Aorta (tissue), 5 donors: ENCODE measurements at regions not wholly inside any gene's neighbourhood (a gene's known extent, or its start where the extent isn't known, plus 50 kb on each side); places are given as distances from the start of the nearest gene placed in this dataset.

Source experiments
- ATAC-seq: fragments of 200-7000 bp; cut with Tn5 transposase; one replicate; pipeline ENCODE4 v1.9.1; 2022; ENCODE audit warnings: moderate library complexity; ENCODE audit not compliant: low FRiP score
- DNase-seq, 2 donors: peaks; one replicate each; pipeline ENCODE4 v3.0.0-alpha.2; 2020
- H3K27ac ChIP-seq, 2 donors: one replicate each; pipeline ENCODE4 v1.5.1; 2013; ENCODE audit warnings: low read length in 2 of 2, mild to moderate bottlenecking in 2 of 2, moderate library complexity in 2 of 2, control low read depth in 1 of 2, inconsistent platforms in 1 of 2, low read depth in 1 of 2
- H3K27me3 ChIP-seq, 2 donors: one replicate each; pipeline ENCODE4 v1.6.1; 2013; ENCODE audit warnings: control low read depth in 1 of 2, low read length in 1 of 2, mild to moderate bottlenecking in 1 of 2, moderate library complexity in 1 of 2; ENCODE audit not compliant: insufficient read depth in 2 of 2, control insufficient read depth in 1 of 2
- H3K36me3 ChIP-seq, 2 donors: one replicate each; pipeline ENCODE4 v1.6.1; 2013; ENCODE audit warnings: control low read depth in 1 of 2, low read length in 1 of 2, mild to moderate bottlenecking in 1 of 2; ENCODE audit not compliant: insufficient read depth in 2 of 2, control insufficient read depth in 1 of 2
- H3K4me1 ChIP-seq, 2 donors: one replicate each; pipeline ENCODE4 v1.6.1; 2013; ENCODE audit warnings: low read length in 2 of 2, control low read depth in 1 of 2, mild to moderate bottlenecking in 1 of 2, moderate library complexity in 1 of 2; ENCODE audit not compliant: insufficient read depth in 2 of 2, control insufficient read depth in 1 of 2
- H3K4me3 ChIP-seq, 2 donors: one replicate each; pipeline ENCODE4 v1.5.1; 2013; ENCODE audit warnings: low read length in 2 of 2, control low read depth in 1 of 2, mild to moderate bottlenecking in 1 of 2
- H3K9me3 ChIP-seq: one replicate; pipeline ENCODE4 v1.6.1; 2013; ENCODE audit warnings: mild to moderate bottlenecking, low read length; ENCODE audit not compliant: control insufficient read depth
- WGBS, 2 donors: extraction: QIAGEN DNeasy Blood & Tissue Kit; methylation state at CpG; one replicate each; pipeline ENCODE4 v1.1.7; 2013; 5-methylcytosine and 5-hydroxymethylcytosine counted together
- intact Hi-C, 2 donors: fragments of 100-400 bp; cut with DNase I; formaldehyde crosslinking; loops; one replicate each; pipeline versions ENCODE4 v1.14.2 to v1.15.0; 2022
- donor health status: healthy with polysubstance abuse.
- donor health status: Bipolar disorder and iron deficiency.
- donor health status: DM: no; HTN: no; CAD: no.
- donor health status: DM: no; HTN: no; CAD: no.
- donor health status: DM: yes; HTN: yes; CAD: no.

DNA sequence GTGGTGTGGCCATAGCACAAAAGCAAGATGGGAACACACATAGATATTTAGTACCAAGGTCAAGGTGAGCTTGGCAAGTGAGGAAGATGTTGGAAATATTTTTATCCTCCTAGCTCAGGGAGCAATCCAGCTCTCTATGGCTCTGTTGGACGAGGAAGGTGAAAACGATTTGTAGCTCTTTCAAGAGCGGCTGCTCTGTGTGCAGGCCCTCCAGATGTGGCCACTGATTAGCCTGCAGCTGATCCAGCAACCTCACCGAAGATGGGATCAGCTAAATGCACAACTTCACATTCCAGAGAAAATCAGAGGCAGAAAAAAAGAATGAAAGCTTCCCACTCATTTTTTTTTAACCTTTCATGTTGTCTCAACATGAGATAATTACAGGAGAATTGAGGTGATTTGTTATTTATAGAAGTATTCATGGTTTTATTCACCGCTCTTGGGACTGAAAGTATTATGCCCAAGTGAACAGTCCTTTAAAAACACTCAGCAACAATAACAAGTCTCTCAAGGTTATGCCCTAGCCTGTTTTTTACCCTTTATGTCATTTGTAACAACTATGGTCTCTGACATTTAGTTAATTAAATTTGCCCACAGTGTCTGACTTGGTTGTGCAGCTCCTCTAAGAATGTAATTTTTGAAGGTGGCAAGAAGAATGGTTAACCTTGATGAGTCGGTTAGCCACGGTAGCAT lies 213.6 kb upstream of the ADARB2 start:
- H3K9me3 ChIP-seq = no peaks in the 10 kb centered on the region
- ATAC-seq = no peak
- no peak overlapping the region for H3K4me3 ChIP-seq
- H3K27me3 ChIP-seq = no peaks in the 10 kb centered on the region
- DNase-seq = no peak
- H3K36me3 ChIP-seq = no peaks in the 10 kb centered on the region
- H3K27ac ChIP-seq = no peak overlapping the region
- no peaks in the 10 kb centered on the region for H3K4me1 ChIP-seq
- intact Hi-C loops = no loop called here
- WGBS, 2 donors = 51 to 62% methylated on average over 7 of the region's 7 CpGs

DNA sequence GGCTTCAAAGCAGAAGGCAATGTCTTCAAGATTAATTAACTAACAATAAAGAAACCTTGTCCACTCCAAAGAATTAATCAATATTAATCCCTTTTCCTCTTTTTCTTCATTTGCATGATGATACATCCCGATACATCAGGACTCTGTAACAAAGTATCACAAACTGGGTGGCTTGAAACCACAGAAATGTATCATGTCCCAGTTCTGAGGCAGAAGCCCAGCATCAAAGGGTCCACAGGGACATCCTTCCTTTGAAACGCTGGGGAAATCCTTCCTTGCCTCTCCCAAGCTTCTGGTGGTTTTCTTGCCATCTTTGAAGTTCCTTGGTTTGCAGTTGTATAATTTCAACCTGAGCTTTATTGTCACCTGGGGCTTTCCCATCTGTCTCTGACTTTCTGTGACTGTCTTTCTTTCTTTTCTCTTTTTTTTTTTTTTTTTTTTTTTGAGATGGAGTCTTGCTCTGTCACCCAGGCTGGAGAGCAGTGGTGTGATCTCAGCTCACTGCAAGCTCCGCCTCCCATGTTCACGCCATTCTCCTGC lies 210.2 kb upstream of the ADARB2 start:
- Histone ChIP-seq H3K36me3 (no peaks in the 10 kb centered on the region), H3K4me3 (no peak overlapping the region), H3K27me3 (no peaks in the 10 kb centered on the region), H3K27ac (no peak overlapping the region), H3K9me3 (no peaks in the 10 kb centered on the region), H3K4me1 (no peaks in the 10 kb centered on the region)
- DNase-seq (no peak), ATAC-seq (no peak)
- 84 to 94% methylated on average over 4 of the region's 4 CpGs for WGBS, 2 donors
- intact Hi-C loops = no loop called here

GRCh38 chr10:1944487-1944886 lies 207.2 kb upstream of the ADARB2 start:
- no peak for DNase-seq
- Histone ChIP-seq H3K4me3 (no peak overlapping the region), H3K36me3 (no peaks in the 10 kb centered on the region), H3K9me3 (no peaks in the 10 kb centered on the region), H3K27ac (no peak overlapping the region), H3K4me1 (no peaks in the 10 kb centered on the region), H3K27me3 (no peaks in the 10 kb centered on the region)
- ATAC-seq = no peak
- 87 to 88% methylated on average over 11 of the region's 11 CpGs for WGBS, 2 donors
- intact Hi-C loops = no loop called here

DNA sequence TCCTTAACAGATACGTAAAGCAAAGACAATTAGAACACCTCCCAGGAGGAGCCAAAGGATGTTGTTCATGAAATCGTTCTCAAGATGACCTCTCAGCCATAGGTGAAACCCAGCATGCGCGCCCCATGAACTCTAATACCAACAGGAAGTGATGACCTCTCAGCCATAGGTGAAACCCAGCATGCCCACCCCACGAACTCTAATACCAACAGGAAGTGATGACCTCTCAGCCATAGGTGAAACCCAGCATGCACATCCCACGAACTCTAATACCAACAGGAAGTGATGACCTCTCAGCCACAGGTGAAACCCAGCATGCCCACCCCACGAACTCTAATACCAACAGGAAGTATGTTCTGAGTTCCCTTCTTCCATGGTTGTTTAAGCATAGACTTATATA lies 205.2 kb upstream of the ADARB2 start:
- Histone ChIP-seq H3K27me3 (no peaks in the 10 kb centered on the region), H3K4me3 (no peak overlapping the region), H3K9me3 (no peaks in the 10 kb centered on the region), H3K4me1 (no peaks in the 10 kb centered on the region), H3K27ac (no peak overlapping the region), H3K36me3 (no peaks in the 10 kb centered on the region)
- 34 to 40% methylated on average over 7 of the region's 7 CpGs for WGBS, 2 donors
- no peak for ATAC-seq
- intact Hi-C loops = no loop called here
- DNase-seq = no peak

GRCh38 chr10:1939016-1939415 lies 201.7 kb upstream of the ADARB2 start:
- H3K4me3 ChIP-seq = no peak overlapping the region
- DNase-seq = no peak
- no peaks in the 10 kb centered on the region for H3K4me1 ChIP-seq
- ATAC-seq = no peak
- H3K36me3 ChIP-seq = no peaks in the 10 kb centered on the region
- H3K27ac ChIP-seq = no peak overlapping the region
- WGBS, 2 donors = 89 to 90% methylated on average over 17 of the region's 17 CpGs
- intact Hi-C loops = no loop called here
- H3K27me3 ChIP-seq = no peaks in the 10 kb centered on the region
- H3K9me3 ChIP-seq = no peaks in the 10 kb centered on the region

DNA sequence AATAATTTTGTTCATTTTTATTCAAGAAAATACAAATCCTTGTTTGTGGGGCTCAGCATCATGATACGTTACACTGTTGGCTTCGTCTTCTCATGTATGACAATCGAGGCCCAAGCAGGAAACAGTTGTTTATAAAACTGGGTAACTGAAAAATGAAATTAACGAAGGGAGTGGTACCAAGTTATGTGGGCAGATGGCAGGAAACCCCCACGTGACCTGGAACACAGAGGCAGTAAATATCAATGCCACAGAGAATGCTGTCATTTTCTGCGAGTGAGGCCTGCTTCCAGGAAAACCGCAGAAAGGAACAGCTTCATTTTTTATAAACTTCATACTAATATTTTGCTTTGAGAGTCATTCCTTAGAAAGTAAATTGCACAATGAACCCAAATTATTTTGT lies 201.0 kb upstream of the ADARB2 start:
- DNase-seq (no peak), ATAC-seq (no peak)
- H3K27ac ChIP-seq = no peak overlapping the region
- intact Hi-C loops = no loop called here
- H3K36me3 ChIP-seq = no peaks in the 10 kb centered on the region
- no peak overlapping the region for H3K4me3 ChIP-seq
- WGBS, 2 donors = 56 to 59% methylated on average over 7 of the region's 7 CpGs
- H3K9me3 ChIP-seq = no peaks in the 10 kb centered on the region
- H3K4me1 ChIP-seq = no peaks in the 10 kb centered on the region
- no peaks in the 10 kb centered on the region for H3K27me3 ChIP-seq

DNA sequence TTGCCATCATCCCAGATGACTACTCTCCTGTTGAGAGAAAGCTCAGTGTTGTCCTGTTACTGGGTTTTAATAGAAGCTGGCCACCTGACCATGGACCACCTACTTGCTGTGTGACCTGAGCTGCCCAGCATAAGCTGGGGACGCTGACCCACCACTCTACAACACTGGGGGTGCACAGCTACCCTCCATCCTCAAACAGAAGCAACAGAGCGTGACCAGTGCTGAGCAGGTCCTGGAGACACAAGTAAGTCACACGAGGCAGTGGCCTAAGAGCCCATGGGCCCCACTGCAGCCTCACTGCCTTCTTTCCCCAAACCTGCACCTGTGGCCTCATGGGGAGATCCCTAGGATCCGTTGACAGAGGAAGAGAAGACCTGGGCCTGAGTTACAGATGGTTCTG lies 198.6 kb upstream of the ADARB2 start:
- no peak for ATAC-seq
- intact Hi-C loops = no loop called here

DNA sequence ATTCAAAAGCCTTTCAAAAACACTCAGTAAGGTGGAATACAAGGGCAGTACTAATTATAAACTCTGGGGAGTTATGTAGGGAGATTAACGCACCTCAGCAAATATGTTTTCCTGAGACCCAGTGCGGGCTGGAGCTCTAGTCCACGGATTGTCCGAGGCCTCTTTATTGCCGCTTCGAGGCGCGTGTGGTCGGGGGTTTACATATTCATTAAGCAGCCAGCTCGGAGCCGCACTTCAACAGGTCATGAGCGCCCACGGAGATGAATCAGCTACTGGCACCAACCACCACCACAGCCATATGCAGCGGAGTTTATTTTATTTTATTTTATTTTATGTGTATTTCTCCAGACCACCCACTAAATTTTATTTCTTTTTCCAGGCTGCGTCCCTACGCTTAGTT lies 195.9 kb upstream of the ADARB2 start:
- Histone ChIP-seq H3K36me3 (no peaks in the 10 kb centered on the region), H3K4me3 (no peak overlapping the region), H3K27me3 (no peaks in the 10 kb centered on the region), H3K9me3 (no peaks in the 10 kb centered on the region), H3K27ac (no peak overlapping the region), H3K4me1 (no peaks in the 10 kb centered on the region)
- DNase-seq (no peak), ATAC-seq (no peak)
- intact Hi-C loops = no loop called here
- 55 to 57% methylated on average over 16 of the region's 16 CpGs for WGBS, 2 donors

More for the DNA sequence above, 198.6 kb upstream of the ADARB2 start:
- H3K4me1 ChIP-seq = no peaks in the 10 kb centered on the region
- WGBS, 2 donors = 71 to 76% methylated on average over 4 of the region's 4 CpGs
- no peak overlapping the region for H3K4me3 ChIP-seq
- no peak overlapping the region for H3K27ac ChIP-seq
- no peak for DNase-seq
- no peaks in the 10 kb centered on the region for H3K36me3 ChIP-seq
- H3K9me3 ChIP-seq = no peaks in the 10 kb centered on the region
- no peaks in the 10 kb centered on the region for H3K27me3 ChIP-seq

DNA sequence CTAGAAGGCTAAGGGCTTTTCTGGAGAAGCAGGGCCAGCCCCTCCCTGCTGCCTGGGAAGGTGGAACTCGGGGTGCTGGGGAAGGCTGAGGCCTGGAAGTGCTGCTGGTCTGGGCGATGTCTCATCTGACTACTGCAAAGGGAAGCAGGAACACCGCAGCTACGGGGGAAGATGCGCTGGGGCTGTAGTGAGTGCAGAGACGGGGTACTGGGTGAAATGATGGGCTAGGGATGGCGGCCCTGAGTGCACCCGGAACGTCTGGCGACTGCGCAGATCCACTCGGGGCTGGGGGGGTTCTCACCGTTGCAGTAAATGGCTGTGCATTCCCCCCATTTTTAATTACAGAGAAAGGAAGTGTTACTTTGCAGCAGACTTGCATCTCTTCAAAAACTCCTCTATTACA lies 195.4 kb upstream of the ADARB2 start:
- Histone ChIP-seq H3K27me3 (no peaks in the 10 kb centered on the region), H3K27ac (no peak overlapping the region), H3K9me3 (no peaks in the 10 kb centered on the region), H3K4me1 (no peaks in the 10 kb centered on the region), H3K4me3 (no peak overlapping the region), H3K36me3 (no peaks in the 10 kb centered on the region)
- DNase-seq (peak in 1 of 2 donors; percentile 32), ATAC-seq (no peak)
- 33 to 43% methylated on average over 13 of the region's 13 CpGs for WGBS, 2 donors
- intact Hi-C loops = no loop called here
